ENCODE measurements at regions not wholly inside any gene's neighbourhood (a gene's known extent, or its start where the extent isn't known, plus 50 kb on each side); places are given as distances from the start of the nearest gene placed in this dataset.

GRCh38 chr11:30174265-30175020, 56.4 kb upstream of the FSHB start:
- H3K4me3 ChIP-seq, result no peak overlapping the region
- no peak for DNase-seq (ENCODE audit: low spot score)
- no peak overlapping the region for H3K27ac ChIP-seq
- TF ChIP-seq CTCF (IDR thresholded peaks at IDR 0.05), result no peak

All from coronary artery (tissue), 2 donors.